ENCODE measurements at regions not wholly inside any gene's neighbourhood (a gene's known extent, or its start where the extent isn't known, plus 50 kb on each side); places are given as distances from the start of the nearest gene placed in this dataset.

DNA sequence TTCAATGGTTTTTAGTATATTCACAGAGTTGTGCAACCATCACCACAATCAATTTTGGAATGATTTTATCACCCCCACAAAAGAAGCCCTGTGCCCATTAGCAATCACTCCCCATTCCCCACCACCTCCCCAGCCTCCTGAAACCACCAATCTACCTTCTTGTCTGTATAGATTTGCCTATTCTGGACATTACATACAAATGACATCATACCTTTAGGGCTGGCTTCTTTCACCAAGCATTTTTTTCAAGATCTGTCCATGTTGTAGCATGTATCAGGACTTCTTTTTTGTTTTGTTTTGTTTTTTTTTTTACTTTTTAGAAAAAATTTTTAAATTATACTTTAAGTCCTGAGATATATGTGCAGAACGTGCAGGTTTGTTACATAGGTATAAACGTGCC is 108.1 kb downstream of the RTL9 start:
- no peak overlapping the region for H2BK5ac ChIP-seq (ENCODE audit: insufficient read length, low read length)
- H3K36me3 Mint-ChIP-seq (ENCODE audit: insufficient read depth in 1 of 3, low read depth in 3 of 3) = no peaks in the 10 kb centered on the region; a peak in 1 of 7 replicates
- no peak overlapping the region for H2AFZ ChIP-seq (ENCODE audit: low read length)
- H3K18ac ChIP-seq (ENCODE audit: insufficient read length, low read depth, low read length) = no peak overlapping the region
- H2BK12ac ChIP-seq (ENCODE audit: insufficient read length, low read depth, low read length) = no peak overlapping the region
- no peaks in the 10 kb centered on the region for H3K79me2 ChIP-seq (ENCODE audit: insufficient read depth, low read length)
- H3K27ac ChIP-seq (ENCODE audit: insufficient read length, low read depth, low read length) = no peak overlapping the region
- H3K4ac ChIP-seq (ENCODE audit: low read depth, low read length) = no peak overlapping the region
- H3K4me3 Mint-ChIP-seq = no peak overlapping the region
- no peak overlapping the region for H3K4me2 ChIP-seq (ENCODE audit: insufficient read depth, insufficient read length, low read length)
- no peaks in the 10 kb centered on the region for H3K4me1 ChIP-seq (ENCODE audit: insufficient read depth, low read length)
- DNase-seq = no peak
- H3K79me1 ChIP-seq (ENCODE audit: insufficient read depth, low read depth, low read length, poor library complexity, severe bottlenecking) = no peaks in the 10 kb centered on the region
- H2BK15ac ChIP-seq (ENCODE audit: low read depth, low read length) = no peak overlapping the region
- no peaks in the 10 kb centered on the region for H3K23me2 ChIP-seq (ENCODE audit: insufficient read length, low read depth, low read length, poor library complexity, severe bottlenecking)
- no CpG with 5 or more reads among the region's 2 CpGs for WGBS (ENCODE audit: extremely low coverage, insufficient read length, low lambda C conversion rate)
- H4K20me1 ChIP-seq (ENCODE audit: control insufficient read depth, insufficient read depth, insufficient read length) = no peaks in the 10 kb centered on the region
- H4K5ac ChIP-seq (ENCODE audit: insufficient read length, low read depth, low read length) = no peak overlapping the region
- H3K9me3 ChIP-seq (ENCODE audit: control insufficient read depth, low read depth, low read length) = no peaks in the 10 kb centered on the region
- H4K91ac ChIP-seq (ENCODE audit: insufficient read length, low read depth, low read length) = no peak overlapping the region
- no peak overlapping the region for H3T11ph ChIP-seq (ENCODE audit: low read length)
- H3K27me3 ChIP-seq (ENCODE audit: insufficient read depth, low read length) = no peaks in the 10 kb centered on the region
- no peak for TF ChIP-seq CTCF (conservative IDR thresholded peaks at IDR 0.05)
- H3K9me3 Mint-ChIP-seq = peaks cover 3 to 5% of the 10 kb centered on the region in 2 experiments; a peak in 3 of 5 replicates
- H3K27me3 Mint-ChIP-seq (ENCODE audit: low read depth) = peaks cover 1% of the 10 kb centered on the region; the same call in 1 of the 2 replicates
- no peak overlapping the region for H3K14ac ChIP-seq (ENCODE audit: insufficient read depth, low read length)
- no peak overlapping the region for H2BK20ac ChIP-seq (ENCODE audit: low read depth, low read length, poor library complexity, severe bottlenecking)
- H2AK5ac ChIP-seq (ENCODE audit: insufficient read length, low read length) = no peak overlapping the region
- H4K8ac ChIP-seq (replicated peaks; ENCODE audit: insufficient read length, low read depth, low read length) = no peak overlapping the region
- H3K4me1 Mint-ChIP-seq = peaks cover 0 to 3% of the 10 kb centered on the region in 2 experiments; a peak in 2 of 4 replicates
- no peak overlapping the region for H3K23ac ChIP-seq (ENCODE audit: insufficient read length, low read depth, low read length)
- no peak overlapping the region for H2BK120ac ChIP-seq (ENCODE audit: low read depth, low read length, poor library complexity, severe bottlenecking)
- H3K56ac ChIP-seq (ENCODE audit: insufficient read length, low read depth, low read length) = no peak overlapping the region
- no peak overlapping the region for H3K9ac ChIP-seq (ENCODE audit: extremely low read depth, insufficient read length, low read length)
- no peak overlapping the region for H3K27ac Mint-ChIP-seq

All from H9 (cell line).